ENCODE measurements at regions not wholly inside any gene's neighbourhood (a gene's known extent, or its start where the extent isn't known, plus 50 kb on each side); places are given as distances from the start of the nearest gene placed in this dataset.

DNA sequence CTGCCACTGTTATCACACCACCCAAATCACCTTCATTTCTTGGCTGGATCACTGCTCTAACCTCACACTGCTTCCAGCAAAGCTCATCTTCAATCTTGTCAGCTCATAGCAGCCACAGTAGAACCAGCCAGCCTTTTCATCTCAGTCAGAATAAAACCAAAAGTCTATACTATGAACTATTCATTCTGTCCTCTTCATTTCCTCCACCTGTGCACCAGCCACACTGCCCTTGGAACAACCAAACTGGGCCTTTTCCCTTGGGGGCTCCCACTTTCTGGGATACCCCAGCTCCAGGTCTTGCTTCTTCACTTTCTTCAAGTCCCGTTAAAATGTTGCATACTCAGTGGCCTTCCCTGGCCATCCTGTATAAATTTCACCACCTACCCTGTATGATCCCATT, 234.4 kb upstream of the DAAM1 start:
- Mint-ChIP-seq H3K4me3 (ENCODE audit: unreplicated experiment) (no peak overlapping the region), H3K36me3 (ENCODE audit: insufficient read depth, unreplicated experiment) (no peaks in the 10 kb centered on the region), H3K27ac (ENCODE audit: low read depth, unreplicated experiment) (no peak overlapping the region), H3K9me3 (ENCODE audit: unreplicated experiment) (peaks cover 19% of the 10 kb centered on the region), H3K4me1 (ENCODE audit: insufficient read depth, unreplicated experiment) (no peaks in the 10 kb centered on the region), H3K27me3 (ENCODE audit: insufficient read depth, unreplicated experiment) (peaks cover 87% of the 10 kb centered on the region)
- no peak for DNase-seq (ENCODE audit: unreplicated experiment)
- ChIA-PET CTCF (no interaction called here), POLR2A (interaction anchor here (0.7 kb wide), 1 partner anchor 1602 kb away, joined by 3 read pairs; no protein-coding TSS in a partner anchor)
- intact Hi-C loops (cut with micrococcal nuclease) = no loop called here
- TF ChIP-seq, protein P1, sequence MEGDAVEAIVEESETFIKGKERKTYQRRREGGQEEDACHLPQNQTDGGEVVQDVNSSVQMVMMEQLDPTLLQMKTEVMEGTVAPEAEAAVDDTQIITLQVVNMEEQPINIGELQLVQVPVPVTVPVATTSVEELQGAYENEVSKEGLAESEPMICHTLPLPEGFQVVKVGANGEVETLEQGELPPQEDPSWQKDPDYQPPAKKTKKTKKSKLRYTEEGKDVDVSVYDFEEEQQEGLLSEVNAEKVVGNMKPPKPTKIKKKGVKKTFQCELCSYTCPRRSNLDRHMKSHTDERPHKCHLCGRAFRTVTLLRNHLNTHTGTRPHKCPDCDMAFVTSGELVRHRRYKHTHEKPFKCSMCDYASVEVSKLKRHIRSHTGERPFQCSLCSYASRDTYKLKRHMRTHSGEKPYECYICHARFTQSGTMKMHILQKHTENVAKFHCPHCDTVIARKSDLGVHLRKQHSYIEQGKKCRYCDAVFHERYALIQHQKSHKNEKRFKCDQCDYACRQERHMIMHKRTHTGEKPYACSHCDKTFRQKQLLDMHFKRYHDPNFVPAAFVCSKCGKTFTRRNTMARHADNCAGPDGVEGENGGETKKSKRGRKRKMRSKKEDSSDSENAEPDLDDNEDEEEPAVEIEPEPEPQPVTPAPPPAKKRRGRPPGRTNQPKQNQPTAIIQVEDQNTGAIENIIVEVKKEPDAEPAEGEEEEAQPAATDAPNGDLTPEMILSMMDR (IDR thresholded peaks at IDR 0.05; ENCODE audit: unreplicated experiment) = no peak
- no TSS peak for BruUV-seq (replicated peaks)

DNA sequence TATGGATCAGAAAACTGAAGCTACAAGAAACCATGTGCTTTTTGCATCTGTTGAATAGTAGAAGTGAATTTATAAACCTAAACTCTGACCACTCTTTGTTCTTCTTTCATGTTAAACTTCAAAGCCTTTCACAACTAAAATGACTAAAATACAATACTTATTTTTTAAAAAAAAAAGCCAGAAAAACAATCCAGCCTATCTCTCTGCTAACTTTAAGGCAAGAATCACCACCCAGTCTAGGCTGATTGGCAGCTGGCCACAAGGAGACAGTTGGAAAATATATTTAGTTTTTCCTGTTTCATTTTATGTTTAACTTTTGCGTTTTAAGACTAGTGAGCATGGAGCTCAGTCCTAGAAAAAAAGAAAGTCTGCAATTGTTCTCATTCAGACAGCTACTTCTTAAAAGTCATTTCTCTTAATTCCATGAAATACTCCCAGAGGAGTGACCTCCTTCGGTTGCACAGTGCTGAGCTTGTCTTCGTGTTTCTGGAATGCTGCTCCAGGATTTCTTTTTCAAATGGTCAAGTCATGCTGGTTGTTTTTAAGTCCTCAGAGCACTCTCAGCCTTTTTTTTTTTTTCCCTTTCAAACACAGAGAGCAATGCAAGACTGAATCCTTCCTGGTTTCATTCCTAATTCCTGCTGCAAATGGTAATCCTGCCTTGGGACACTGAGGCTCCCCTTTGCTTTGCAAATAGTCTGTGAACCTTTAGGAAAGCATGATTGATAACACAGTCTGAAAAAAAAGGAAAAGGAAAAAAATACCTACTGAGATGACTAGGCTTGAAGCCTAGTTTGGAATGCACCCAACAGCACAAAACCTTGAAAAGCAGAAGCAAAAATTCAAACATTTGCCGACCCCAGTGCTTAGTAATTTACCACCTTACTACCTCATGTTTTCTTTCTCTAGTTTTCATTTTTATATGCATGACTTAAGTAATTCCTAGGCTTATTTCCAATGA, 233.3 kb upstream of the DAAM1 start:
- intact Hi-C loops (cut with micrococcal nuclease) = no loop called here
- DNase-seq (ENCODE audit: unreplicated experiment) = no peak
- BruUV-seq (replicated peaks) = no TSS peak
- no peaks in the 10 kb centered on the region for H3K36me3 Mint-ChIP-seq (ENCODE audit: insufficient read depth, unreplicated experiment)
- H3K9me3 Mint-ChIP-seq (ENCODE audit: unreplicated experiment) = peaks cover 19% of the 10 kb centered on the region
- TF ChIP-seq, protein P1 (IDR thresholded peaks at IDR 0.05; ENCODE audit: unreplicated experiment) = no peak
- POLR2A ChIA-PET = no interaction called here
- CTCF ChIA-PET = interaction anchor here (0.9 kb wide), 1 partner anchor 454 kb away, joined by 5 read pairs; no protein-coding TSS in a partner anchor
- no peak overlapping the region for H3K27ac Mint-ChIP-seq (ENCODE audit: low read depth, unreplicated experiment)
- peaks cover 81% of the 10 kb centered on the region for H3K27me3 Mint-ChIP-seq (ENCODE audit: insufficient read depth, unreplicated experiment)
- no peak overlapping the region for H3K4me3 Mint-ChIP-seq (ENCODE audit: unreplicated experiment)
- H3K4me1 Mint-ChIP-seq (ENCODE audit: insufficient read depth, unreplicated experiment) = no peaks in the 10 kb centered on the region

GRCh38 chr14:58961045-58961731, 227.3 kb upstream of the DAAM1 start:
- Mint-ChIP-seq H3K27ac (ENCODE audit: low read depth, unreplicated experiment) (no peak overlapping the region), H3K4me1 (ENCODE audit: insufficient read depth, unreplicated experiment) (no peaks in the 10 kb centered on the region), H3K4me3 (ENCODE audit: unreplicated experiment) (no peak overlapping the region), H3K27me3 (ENCODE audit: insufficient read depth, unreplicated experiment) (peaks cover 52% of the 10 kb centered on the region), H3K36me3 (ENCODE audit: insufficient read depth, unreplicated experiment) (no peaks in the 10 kb centered on the region), H3K9me3 (ENCODE audit: unreplicated experiment) (peaks cover 14% of the 10 kb centered on the region)
- no TSS peak for BruUV-seq (replicated peaks)
- DNase-seq (ENCODE audit: unreplicated experiment) = no peak
- ChIA-PET CTCF (no interaction called here), POLR2A (interaction anchor here (0.9 kb wide), 1 partner anchor 21 kb away, joined by 3 read pairs; no protein-coding TSS in a partner anchor)
- TF ChIP-seq, protein P1 (IDR thresholded peaks at IDR 0.05; ENCODE audit: unreplicated experiment) = no peak
- intact Hi-C loops (cut with micrococcal nuclease) = no loop called here

Measured in MCF 10A (cell line).